Spleen (tissue), 7 donors: ENCODE measurements at regions not wholly inside any gene's neighbourhood (a gene's known extent, or its start where the extent isn't known, plus 50 kb on each side); places are given as distances from the start of the nearest gene placed in this dataset.

Experiments
- CTCF ChIP-seq, 11 experiments: fragments of 200-600 bp in 7 of 11; fragments of 450-650 bp in 4 of 11; sonication (generic) in 4 of 11; IDR thresholded peaks in 8 of 11; conservative IDR thresholded peaks in 3 of 11; 1 replicate in 7 of 11; 2 replicates in 4 of 11; pipeline versions ENCODE4 v1.4.0 to v1.8.0; 2016 to 2021; ENCODE audit warnings: antibody characterized with exemption in 11 of 11, inconsistent platforms in 4 of 11, mild to moderate bottlenecking in 1 of 11
- POLR2A ChIP-seq, 3 donors: fragments of 450-650 bp; IDR thresholded peaks; one replicate each; pipeline ENCODE4 v1.5.1; 2017; ENCODE audit warnings: antibody characterized with exemption in 3 of 3, mild to moderate bottlenecking in 1 of 3
- POLR2AphosphoS5 ChIP-seq, 3 donors: sonication (generic); formaldehyde crosslinking; IDR thresholded peaks; one replicate each; pipeline ENCODE4 v1.5.1; 2017; ENCODE audit warnings: antibody characterized with exemption in 3 of 3
- donor health status: DM: no; HTN: no; CAD: no; lungs with moderate emphysema.
- donor health status: DM: no; HTN: no; CAD: no.
- donor health status: DM: no; HTN: no; CAD: no.

- TF ChIP-seq CTCF (IDR thresholded peaks at IDR 0.05 in 8 of 11, conservative IDR thresholded peaks at IDR 0.05 in 3 of 11): no peak
- TF ChIP-seq POLR2A (IDR thresholded peaks at IDR 0.05): no peak
- TF ChIP-seq POLR2AphosphoS5 (IDR thresholded peaks at IDR 0.05): no peak
Observed at GRCh38 chr17:70533427-70533826, 364.1 kb downstream of the KCNJ2 start.
